ENCODE measurements at regions not wholly inside any gene's neighbourhood (a gene's known extent, or its start where the extent isn't known, plus 50 kb on each side); places are given as distances from the start of the nearest gene placed in this dataset.

DNA sequence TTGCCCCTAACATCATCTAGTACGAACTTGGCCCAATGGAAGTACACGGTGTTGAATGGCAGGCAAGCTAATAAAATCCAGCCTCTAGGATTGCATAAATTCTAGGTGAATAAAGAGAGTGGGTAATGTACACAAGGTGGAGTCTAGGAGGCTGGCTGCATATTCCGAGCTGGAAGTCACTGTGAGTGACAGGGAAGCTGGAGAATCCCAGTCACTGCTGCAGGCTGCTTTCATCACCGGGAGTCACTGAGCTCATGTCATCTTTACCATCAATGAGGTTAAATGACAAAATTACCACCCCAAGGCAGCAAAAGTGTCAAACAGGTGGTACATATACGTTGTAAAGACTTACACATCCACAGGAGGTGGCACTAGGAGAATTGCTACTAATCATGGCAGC is 91.3 kb upstream of the HMHB1 start:
- TF ChIP-seq EZH2 (IDR thresholded peaks at IDR 0.05; ENCODE audit: low read length), result no peak
- TF ChIP-seq, protein P1, sequence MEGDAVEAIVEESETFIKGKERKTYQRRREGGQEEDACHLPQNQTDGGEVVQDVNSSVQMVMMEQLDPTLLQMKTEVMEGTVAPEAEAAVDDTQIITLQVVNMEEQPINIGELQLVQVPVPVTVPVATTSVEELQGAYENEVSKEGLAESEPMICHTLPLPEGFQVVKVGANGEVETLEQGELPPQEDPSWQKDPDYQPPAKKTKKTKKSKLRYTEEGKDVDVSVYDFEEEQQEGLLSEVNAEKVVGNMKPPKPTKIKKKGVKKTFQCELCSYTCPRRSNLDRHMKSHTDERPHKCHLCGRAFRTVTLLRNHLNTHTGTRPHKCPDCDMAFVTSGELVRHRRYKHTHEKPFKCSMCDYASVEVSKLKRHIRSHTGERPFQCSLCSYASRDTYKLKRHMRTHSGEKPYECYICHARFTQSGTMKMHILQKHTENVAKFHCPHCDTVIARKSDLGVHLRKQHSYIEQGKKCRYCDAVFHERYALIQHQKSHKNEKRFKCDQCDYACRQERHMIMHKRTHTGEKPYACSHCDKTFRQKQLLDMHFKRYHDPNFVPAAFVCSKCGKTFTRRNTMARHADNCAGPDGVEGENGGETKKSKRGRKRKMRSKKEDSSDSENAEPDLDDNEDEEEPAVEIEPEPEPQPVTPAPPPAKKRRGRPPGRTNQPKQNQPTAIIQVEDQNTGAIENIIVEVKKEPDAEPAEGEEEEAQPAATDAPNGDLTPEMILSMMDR (optimal IDR thresholded peaks at IDR 0.05 in 1 of 3, IDR thresholded peaks at IDR 0.05 in 1 of 3, conservative IDR thresholded peaks at IDR 0.05 in 1 of 3; ENCODE audit: extremely low read depth in 1 of 3, insufficient read depth in 2 of 3, low read length in 3 of 3), result no peak
- dilution Hi-C loops (cut with MboI; ENCODE audit: extremely low pct_ligation_motif_present, low sequenced_read_pairs), result no loop called here
- DNase-seq (ENCODE audit: low read depth, low spot score) (no peak), FAIRE-seq (no peak)
- Histone ChIP-seq H3K36me3 (ENCODE audit: control insufficient read depth in 2 of 2, extremely low read depth in 1 of 2, insufficient read depth in 2 of 2, low read length in 2 of 2) (no peaks in the 10 kb centered on the region), H3K9ac (ENCODE audit: control insufficient read depth, extremely low read depth, insufficient read depth, low read length) (no peak overlapping the region), H4K20me1 (ENCODE audit: control insufficient read depth, extremely low read depth, insufficient read depth, low read length) (no peaks in the 10 kb centered on the region), H3K9me1 (ENCODE audit: control insufficient read depth, extremely low read depth, insufficient read depth, low read length) (no peaks in the 10 kb centered on the region), H3K4me1 (ENCODE audit: control insufficient read depth, extremely low read depth, insufficient read depth, low read length) (peaks cover 3% of the 10 kb centered on the region), H3K79me2 (ENCODE audit: control insufficient read depth, insufficient read depth, low read length) (no peaks in the 10 kb centered on the region), H3K27ac (ENCODE audit: control insufficient read depth, insufficient read depth, low read length) (no peak overlapping the region), H3K27me3 (ENCODE audit: control insufficient read depth, extremely low read depth, insufficient read depth, low read length) (no peaks in the 10 kb centered on the region), H3K4me3 (ENCODE audit: control insufficient read depth in 2 of 3, extremely low read depth in 1 of 3, insufficient read depth in 2 of 3, low read depth in 1 of 3, low read length in 3 of 3) (no peak overlapping the region), H3K9me3 (ENCODE audit: control insufficient read depth, low read depth, low read length) (peaks cover 2% of the 10 kb centered on the region), H3K4me2 (ENCODE audit: control insufficient read depth, extremely low read depth, insufficient read depth, low read depth, low read length) (no peak overlapping the region), H2AFZ (ENCODE audit: control insufficient read depth, low read length) (no peak overlapping the region)

DNA sequence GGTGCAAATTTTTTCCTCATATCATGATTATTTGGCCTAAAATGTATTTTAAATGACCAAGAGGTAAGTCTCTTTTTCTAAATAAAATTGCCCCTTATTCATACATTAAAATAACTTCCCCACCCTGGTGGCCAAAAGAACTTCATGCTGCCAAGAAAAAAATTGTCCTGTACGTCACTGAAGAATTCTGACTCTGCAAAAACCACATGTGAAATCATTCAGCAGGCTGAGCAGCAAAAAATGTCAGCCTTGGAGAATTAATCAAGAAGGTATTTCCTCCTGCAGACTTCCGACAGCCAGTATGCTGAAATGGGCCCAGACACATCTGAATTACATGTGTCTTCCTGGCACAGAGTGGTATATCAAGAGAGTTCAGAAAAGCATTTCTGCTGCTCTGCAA is 94.6 kb upstream of the HMHB1 start:
- Histone ChIP-seq H2AFZ (ENCODE audit: control insufficient read depth, low read length) (no peak overlapping the region), H3K9me3 (ENCODE audit: control insufficient read depth, low read depth, low read length) (no peaks in the 10 kb centered on the region), H3K4me1 (ENCODE audit: control insufficient read depth, extremely low read depth, insufficient read depth, low read length) (peaks cover 3% of the 10 kb centered on the region), H3K36me3 (ENCODE audit: control insufficient read depth in 2 of 2, extremely low read depth in 1 of 2, insufficient read depth in 2 of 2, low read length in 2 of 2) (no peaks in the 10 kb centered on the region), H3K79me2 (ENCODE audit: control insufficient read depth, insufficient read depth, low read length) (no peaks in the 10 kb centered on the region), H4K20me1 (ENCODE audit: control insufficient read depth, extremely low read depth, insufficient read depth, low read length) (no peaks in the 10 kb centered on the region), H3K4me2 (ENCODE audit: control insufficient read depth, extremely low read depth, insufficient read depth, low read depth, low read length) (peak overlapping the region; percentile 6), H3K4me3 (ENCODE audit: control insufficient read depth in 2 of 3, extremely low read depth in 1 of 3, insufficient read depth in 2 of 3, low read depth in 1 of 3, low read length in 3 of 3) (no peak overlapping the region), H3K27me3 (ENCODE audit: control insufficient read depth, extremely low read depth, insufficient read depth, low read length) (no peaks in the 10 kb centered on the region), H3K27ac (ENCODE audit: control insufficient read depth, insufficient read depth, low read length) (no peak overlapping the region), H3K9me1 (ENCODE audit: control insufficient read depth, extremely low read depth, insufficient read depth, low read length) (no peaks in the 10 kb centered on the region), H3K9ac (ENCODE audit: control insufficient read depth, extremely low read depth, insufficient read depth, low read length) (no peak overlapping the region)
- no peak for DNase-seq (ENCODE audit: low read depth, low spot score)
- TF ChIP-seq EZH2 (IDR thresholded peaks at IDR 0.05; ENCODE audit: low read length), result no peak
- TF ChIP-seq, protein P1 (optimal IDR thresholded peaks at IDR 0.05 in 1 of 3, IDR thresholded peaks at IDR 0.05 in 1 of 3, conservative IDR thresholded peaks at IDR 0.05 in 1 of 3; ENCODE audit: extremely low read depth in 1 of 3, insufficient read depth in 2 of 3, low read length in 3 of 3), result no peak
- no peak for FAIRE-seq
- dilution Hi-C loops (cut with MboI; ENCODE audit: extremely low pct_ligation_motif_present, low sequenced_read_pairs), result no loop called here
